NCI-H1105 (cell line): ENCODE measurements at regions not wholly inside any gene's neighbourhood (a gene's known extent, or its start where the extent isn't known, plus 50 kb on each side); places are given as distances from the start of the nearest gene placed in this dataset.
"Not testable (repeated sequence)": the region's sequence is repeated elsewhere in the genome, so short reads cannot be mapped to it uniquely, and the experiment has no call there.

Experiments used
- DNase-seq: peaks from one replicate; lab custom pipeline; 2025; lab: John Stamatoyannopoulos, UW

DNA sequence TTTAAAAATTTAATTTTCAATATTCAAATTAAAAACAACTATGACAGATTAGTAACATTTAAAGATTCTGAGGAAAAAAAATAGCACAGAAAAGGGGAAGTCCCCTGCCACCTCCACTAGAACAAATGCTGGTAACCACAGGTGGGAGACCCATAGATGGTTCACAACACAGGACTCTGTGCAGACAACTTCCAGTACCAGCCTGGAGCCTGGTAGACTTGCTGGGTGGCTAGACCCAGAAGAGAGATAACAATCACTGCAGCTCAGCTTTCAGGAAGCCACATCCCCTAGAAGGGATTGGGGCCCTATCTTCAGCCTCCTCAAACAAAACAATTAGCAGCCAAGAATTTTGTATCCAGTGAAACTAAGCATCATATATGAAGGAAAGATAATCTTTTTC is 179.6 kb upstream of the RND3 start:
- not testable (repeated sequence) for DNase-seq

GRCh38 chr2:150663143-150663542 is 175.7 kb upstream of the RND3 start:
- no peak for DNase-seq

DNA sequence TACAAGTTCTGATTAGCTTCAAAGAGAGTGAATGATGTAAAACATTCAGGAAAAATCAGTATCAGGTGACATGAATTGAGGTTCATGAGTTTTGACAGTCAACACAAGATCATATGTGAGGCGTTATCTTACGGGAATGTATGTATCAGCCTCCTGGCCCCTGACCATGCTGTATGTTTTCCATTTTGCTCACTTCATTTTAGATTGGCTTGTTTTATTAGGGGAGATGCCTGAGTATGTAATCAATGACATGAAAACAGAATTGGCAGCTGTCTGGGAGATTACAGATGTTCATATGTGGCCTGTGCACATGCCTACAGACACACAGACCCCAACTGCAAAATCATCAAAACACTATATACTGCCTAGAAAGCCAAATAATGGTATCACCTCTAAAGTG is 168.5 kb upstream of the RND3 start:
- no peak for DNase-seq

DNA sequence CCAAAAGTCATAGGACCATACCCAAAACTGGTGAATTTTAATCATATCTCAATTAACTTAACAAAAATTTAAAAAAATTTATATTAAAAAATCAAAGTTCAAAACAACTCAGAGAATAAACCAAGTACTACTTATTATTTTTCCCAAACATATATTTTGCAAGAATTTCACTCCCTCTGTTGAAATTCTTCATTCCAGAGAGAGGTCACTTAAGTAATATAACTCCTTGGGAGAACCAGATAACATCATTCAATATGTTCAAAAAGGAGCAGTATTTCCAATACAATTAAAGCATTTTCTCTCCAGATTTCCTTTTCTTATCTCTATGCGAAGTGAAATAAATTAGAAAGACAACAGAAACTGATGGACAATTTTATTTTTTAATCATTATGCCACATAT is 165.9 kb upstream of the RND3 start:
- DNase-seq = no peak

- DNase-seq = no peak
These were observed 160.5 kb upstream of the RND3 start for GRCh38 chr2:150647943-150648342.

- no peak for DNase-seq
These were observed 159.3 kb upstream of the RND3 start for GRCh38 chr2:150646746-150647145.

DNA sequence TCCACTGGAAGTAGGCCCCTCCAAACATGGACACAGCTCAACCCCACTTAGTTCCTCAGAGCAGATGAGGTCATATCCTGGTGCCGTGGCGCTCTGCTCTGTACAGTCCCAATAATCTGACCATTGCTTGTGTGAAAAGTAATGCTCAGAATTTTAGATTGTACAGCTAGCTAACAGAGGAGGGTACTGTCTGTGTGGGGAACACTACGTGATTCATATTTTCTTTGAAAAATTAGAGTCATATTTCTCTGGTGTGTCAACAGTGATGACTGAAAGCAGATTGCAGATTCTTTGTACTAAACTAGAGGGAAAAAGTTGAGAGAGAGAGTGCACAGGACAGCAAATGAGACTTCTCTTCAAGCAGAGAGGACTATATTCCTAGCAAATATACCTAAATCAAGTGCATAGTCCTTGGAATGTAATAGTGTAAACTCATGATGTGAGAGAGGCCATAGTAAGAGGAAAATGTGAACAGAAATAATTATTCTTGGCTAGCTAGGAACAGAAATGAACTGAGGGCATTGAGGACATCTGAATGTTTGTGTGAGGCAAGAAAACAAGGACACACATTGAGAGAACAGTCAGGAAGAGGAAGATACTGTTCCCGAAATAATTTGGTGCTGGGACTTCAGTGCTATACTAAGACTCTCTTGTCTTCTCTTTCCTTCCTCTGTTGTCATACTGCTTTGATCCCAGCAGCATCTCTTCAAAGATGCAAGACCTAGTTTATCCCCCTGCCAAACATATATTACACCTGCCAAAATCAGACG is 157.0 kb upstream of the RND3 start:
- DNase-seq = no peak

- DNase-seq = no peak
These were observed 155.8 kb upstream of the RND3 start for GRCh38 chr2:150643114-150643725.

GRCh38 chr2:150640039-150640438 is 152.6 kb upstream of the RND3 start:
- DNase-seq = no peak

DNA sequence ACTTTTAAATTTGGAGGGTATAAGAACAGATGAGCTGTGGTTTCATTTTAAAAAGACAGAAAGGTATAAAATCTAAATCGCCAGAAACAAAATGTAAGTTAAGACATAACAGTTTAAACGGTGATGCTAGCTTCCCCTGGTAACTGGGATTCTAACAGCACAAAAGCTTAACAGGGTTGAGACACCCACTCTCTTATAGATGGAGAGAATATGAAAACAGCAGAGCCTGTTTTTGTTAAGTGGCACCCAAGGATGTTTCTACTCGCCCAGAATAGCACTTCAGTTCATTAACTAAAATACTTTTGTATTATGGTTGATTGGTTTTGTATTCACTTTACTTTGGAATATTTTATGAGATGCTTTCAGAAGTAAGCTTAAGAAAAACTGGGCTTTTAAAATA is 151.9 kb upstream of the RND3 start:
- DNase-seq = no peak

GRCh38 chr2:150631236-150631821 is 143.9 kb upstream of the RND3 start:
- no peak for DNase-seq

GRCh38 chr2:150630587-150631235 is 143.2 kb upstream of the RND3 start:
- DNase-seq = no peak

DNA sequence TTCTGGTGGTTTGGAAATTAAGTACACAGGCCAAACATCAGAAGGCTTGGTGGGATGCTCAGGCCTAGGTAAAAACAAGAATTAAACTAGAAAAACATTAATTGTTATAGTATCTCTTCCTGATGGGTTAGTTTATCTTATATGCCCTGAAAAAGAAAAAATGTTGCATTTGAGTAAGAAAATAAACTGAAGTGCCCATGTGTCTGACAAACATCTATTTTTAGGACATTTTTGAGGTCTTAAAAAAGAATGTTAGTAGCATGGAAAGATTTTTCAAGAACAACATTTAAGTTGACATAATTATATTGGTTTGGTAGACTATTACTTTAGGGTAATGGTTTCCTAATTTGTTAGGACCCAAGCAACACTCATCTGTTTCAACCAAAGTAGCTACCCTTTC is 140.1 kb upstream of the RND3 start:
- no peak for DNase-seq

DNA sequence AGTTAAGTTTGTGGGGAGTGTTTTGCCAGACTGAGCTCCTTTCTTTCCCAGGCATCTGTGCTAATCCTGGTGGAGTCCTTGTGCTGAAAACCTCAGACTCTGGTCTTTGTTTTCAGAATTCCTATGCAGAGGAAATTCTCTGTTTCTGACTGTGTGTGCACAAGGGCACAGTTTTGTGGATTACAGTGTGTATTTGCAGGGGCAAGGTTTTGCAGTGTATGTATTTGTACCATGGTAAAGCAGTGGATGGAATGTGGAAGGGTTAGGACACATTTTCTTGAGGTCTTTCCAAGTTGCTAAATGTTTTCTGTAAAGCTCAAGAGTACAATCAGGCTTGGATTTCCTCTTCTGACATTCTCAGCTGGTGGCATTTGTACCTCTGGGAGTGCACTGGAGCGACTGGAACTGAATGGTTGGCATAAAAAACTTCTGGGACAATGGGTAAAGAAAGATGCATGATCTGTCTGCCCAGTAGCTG is 139.5 kb upstream of the RND3 start:
- DNase-seq = no peak

DNA sequence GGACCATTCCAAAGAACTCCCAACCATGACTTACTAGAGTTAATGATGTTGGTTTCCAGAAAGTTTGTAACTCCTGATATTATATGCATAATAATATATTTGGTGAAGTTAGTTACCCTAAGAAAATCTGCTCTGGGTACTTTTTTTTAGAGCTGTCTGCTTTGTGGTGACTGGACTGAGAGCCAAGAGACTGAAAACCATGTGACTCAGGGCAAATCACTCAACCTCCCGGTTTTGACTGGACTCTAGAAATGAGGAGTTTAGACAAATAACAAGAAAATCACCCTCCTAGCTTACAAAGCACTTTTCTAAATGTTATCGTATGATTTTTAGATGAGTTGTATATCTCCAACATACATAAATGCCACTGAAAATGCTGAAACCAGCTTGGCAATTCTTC is 138.3 kb upstream of the RND3 start:
- DNase-seq = no peak

DNA sequence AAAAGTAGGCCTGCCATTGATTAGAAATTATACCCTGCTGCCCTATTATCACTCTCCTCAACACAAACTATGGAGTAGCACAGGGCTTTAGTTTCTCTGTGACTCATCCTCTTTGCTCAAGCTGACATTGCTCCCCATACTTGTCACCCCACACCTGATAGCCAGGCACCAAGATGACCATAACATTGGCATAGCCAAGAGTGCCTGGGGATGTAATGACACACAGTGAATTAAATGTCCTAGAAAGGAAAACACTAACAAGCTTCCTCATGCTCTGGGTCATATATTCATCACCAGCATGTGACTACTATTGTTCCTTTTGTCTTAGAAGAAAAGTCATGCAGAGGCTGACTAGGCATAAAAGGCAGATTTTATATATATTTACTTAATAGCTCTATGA is 137.8 kb upstream of the RND3 start:
- DNase-seq = no peak

- DNase-seq = no peak
These were observed 136.5 kb upstream of the RND3 start for GRCh38 chr2:150624001-150624401.

DNA sequence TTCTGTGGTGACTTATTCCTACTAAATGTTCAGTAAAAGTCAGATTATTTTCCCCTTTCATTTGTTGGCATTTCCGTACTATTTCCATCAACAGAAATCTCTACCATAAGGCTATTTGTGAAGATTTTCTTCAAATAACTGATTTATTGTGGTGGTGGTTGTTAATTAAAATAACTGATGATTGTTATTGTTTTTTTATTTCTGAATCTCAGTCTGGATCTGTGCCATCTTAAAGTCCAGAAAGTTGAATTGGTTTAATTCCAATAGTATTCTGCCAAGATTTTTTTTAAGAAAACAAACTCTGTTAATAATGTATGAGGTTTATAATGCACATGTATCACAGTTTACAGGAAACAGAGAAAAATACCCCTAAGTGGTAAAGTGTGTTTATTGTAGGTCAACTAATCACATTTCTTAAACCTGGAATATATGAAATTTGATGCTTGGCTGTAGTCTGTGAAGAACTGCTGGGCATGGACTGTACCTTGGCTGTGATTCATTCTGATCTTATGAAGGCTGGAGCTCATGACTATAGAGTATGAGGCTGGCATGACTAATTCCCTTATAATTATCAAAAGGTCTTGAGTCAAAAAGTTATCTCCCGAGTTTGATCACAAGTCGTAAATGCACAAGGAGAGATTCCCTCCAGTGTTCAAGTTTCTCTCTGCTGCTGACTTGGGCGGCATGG is 134.2 kb upstream of the RND3 start:
- no peak for DNase-seq

GRCh38 chr2:150620855-150621254 is 133.4 kb upstream of the RND3 start:
- DNase-seq = no peak

GRCh38 chr2:150620416-150620815 is 132.9 kb upstream of the RND3 start:
- no peak for DNase-seq

- DNase-seq = no peak
These were observed 132.3 kb upstream of the RND3 start for GRCh38 chr2:150619607-150620330.
